Esophagus muscularis mucosa (tissue), 4 donors: ENCODE measurements at regions not wholly inside any gene's neighbourhood (a gene's known extent, or its start where the extent isn't known, plus 50 kb on each side); places are given as distances from the start of the nearest gene placed in this dataset.

Experiments
- DNase-seq: peaks from one replicate; pipeline ENCODE4 v3.0.0-alpha.2; 2017; ENCODE audit errors: extremely low spot score
- H3K27ac ChIP-seq, 4 donors: fragments of 200-600 bp; sonication (generic); replicated peaks in 1 of 4; 1 replicate in 3 of 4; 2 replicates in 1 of 4; pipeline ENCODE4 v1.5.1; 2016 to 2019; ENCODE audit warnings: mild to moderate bottlenecking in 1 of 4
- H3K27me3 ChIP-seq, 4 donors: fragments of 200-600 bp; sonication (generic); one replicate each; pipeline versions ENCODE4 v1.5.1 to v1.6.0; 2016 to 2019
- H3K36me3 ChIP-seq, 4 donors: fragments of 200-600 bp; sonication (generic); one replicate each; pipeline ENCODE4 v1.5.1; 2016 to 2019
- H3K4me1 ChIP-seq, 4 donors: fragments of 200-600 bp; sonication (generic); one replicate each; pipeline ENCODE4 v1.5.1; 2016 to 2019
- H3K4me3 ChIP-seq, 4 donors: fragments of 200-600 bp; sonication (generic); 1 replicate in 2 of 4; 2 replicates in 2 of 4; pipeline ENCODE4 v1.5.1; 2016 to 2019; ENCODE audit warnings: mild to moderate bottlenecking in 4 of 4, moderate library complexity in 1 of 4
- H3K9me3 ChIP-seq, 4 donors: fragments of 200-600 bp; sonication (generic); 1 replicate in 3 of 4; 2 replicates in 1 of 4; pipeline ENCODE4 v1.5.1; 2016 to 2019
- CTCF ChIP-seq, 3 experiments: fragments of 200-600 bp in 2 of 3; fragments of 450-650 bp in 1 of 3; sonication (generic) in 2 of 3; IDR thresholded peaks; one replicate each; pipeline ENCODE4 v1.5.1; 2017 to 2019; ENCODE audit warnings: antibody characterized with exemption in 3 of 3, mild to moderate bottlenecking in 2 of 3, moderate library complexity in 1 of 3
- EP300 ChIP-seq: sonication (generic); formaldehyde crosslinking; IDR thresholded peaks from one replicate; pipeline ENCODE4 v1.6.1; 2017; ENCODE audit warnings: antibody characterized with exemption
- POLR2A ChIP-seq: fragments of 450-650 bp; IDR thresholded peaks from one replicate; pipeline ENCODE4 v1.6.1; 2017; ENCODE audit warnings: antibody characterized with exemption, moderate library complexity, mild to moderate bottlenecking, low read depth
- POLR2AphosphoS5 ChIP-seq, 2 donors: sonication (generic); formaldehyde crosslinking; IDR thresholded peaks; one replicate each; pipeline ENCODE4 v1.6.1; 2017; ENCODE audit warnings: antibody characterized with exemption in 2 of 2
- WGBS: methylation state at CpG from one replicate; pipeline ENCODE4 v1.1.5; 2018; 5-methylcytosine and 5-hydroxymethylcytosine counted together
- intact Hi-C: fragments of 100-400 bp; cut with DNase I; formaldehyde crosslinking; loops from one replicate; pipeline ENCODE4 v1.15.1; 2023

- no peaks in the 10 kb centered on the region for H3K4me1 ChIP-seq
- intact Hi-C loops = no loop called here
- TF ChIP-seq POLR2AphosphoS5 (IDR thresholded peaks at IDR 0.05) (no peak), EP300 (no peak), POLR2A (no peak), CTCF (IDR thresholded peaks at IDR 0.05) (no peak)
Measured at GRCh38 chr18:61086657-61087056, 246.6 kb upstream of the CDH20 start.

GRCh38 chr18:61091379-61091778 lies 241.9 kb upstream of the CDH20 start:
- intact Hi-C loops = no loop called here
- H3K27me3 ChIP-seq = no peaks in the 10 kb centered on the region
- 93% methylated on average over 1 of the region's 1 CpG for WGBS

More at GRCh38 chr18:61086657-61087056, 246.6 kb upstream of the CDH20 start:
- DNase-seq = no peak
- H3K27ac ChIP-seq = no peak overlapping the region
- H3K9me3 ChIP-seq = no peaks in the 10 kb centered on the region
- H3K36me3 ChIP-seq = no peaks in the 10 kb centered on the region
- H3K27me3 ChIP-seq = no peaks in the 10 kb centered on the region
- H3K4me3 ChIP-seq = no peak overlapping the region
- WGBS = 100% methylated on average over 4 of the region's 4 CpGs

GRCh38 chr18:61093965-61094364 lies 239.3 kb upstream of the CDH20 start:
- H3K4me1 ChIP-seq = no peaks in the 10 kb centered on the region
- H3K36me3 ChIP-seq = no peaks in the 10 kb centered on the region
- no peaks in the 10 kb centered on the region for H3K9me3 ChIP-seq
- intact Hi-C loops = no loop called here
- H3K4me3 ChIP-seq = no peak overlapping the region
- no peak for DNase-seq
- no peaks in the 10 kb centered on the region for H3K27me3 ChIP-seq
- WGBS = 84% methylated on average over 2 of the region's 2 CpGs
- H3K27ac ChIP-seq = no peak overlapping the region
- TF ChIP-seq POLR2A (no peak), POLR2AphosphoS5 (IDR thresholded peaks at IDR 0.05) (no peak), EP300 (no peak), CTCF (IDR thresholded peaks at IDR 0.05) (no peak)

More at GRCh38 chr18:61091379-61091778, 241.9 kb upstream of the CDH20 start:
- H3K4me3 ChIP-seq = no peak overlapping the region
- no peaks in the 10 kb centered on the region for H3K9me3 ChIP-seq
- DNase-seq = no peak
- no peak overlapping the region for H3K27ac ChIP-seq
- H3K36me3 ChIP-seq = no peaks in the 10 kb centered on the region
- H3K4me1 ChIP-seq = no peaks in the 10 kb centered on the region
- TF ChIP-seq POLR2AphosphoS5 (IDR thresholded peaks at IDR 0.05) = no peak
- no peak for TF ChIP-seq CTCF (IDR thresholded peaks at IDR 0.05)
- TF ChIP-seq POLR2A = no peak
- no peak for TF ChIP-seq EP300

- no peak overlapping the region for H3K27ac ChIP-seq
- no peak for DNase-seq
- no peaks in the 10 kb centered on the region for H3K9me3 ChIP-seq
- intact Hi-C loops = no loop called here
- no peak overlapping the region for H3K4me3 ChIP-seq
- no peaks in the 10 kb centered on the region for H3K4me1 ChIP-seq
- 93% methylated on average over 2 of the region's 2 CpGs for WGBS
- H3K36me3 ChIP-seq = no peaks in the 10 kb centered on the region
- TF ChIP-seq EP300 (no peak), CTCF (IDR thresholded peaks at IDR 0.05) (no peak), POLR2AphosphoS5 (IDR thresholded peaks at IDR 0.05) (no peak), POLR2A (no peak)
- H3K27me3 ChIP-seq = no peaks in the 10 kb centered on the region
Measured at GRCh38 chr18:61096226-61096625, 237.0 kb upstream of the CDH20 start.

GRCh38 chr18:61107113-61107512 lies 226.1 kb upstream of the CDH20 start:
- 81% methylated on average over 1 of the region's 1 CpG for WGBS
- no peaks in the 10 kb centered on the region for H3K36me3 ChIP-seq
- H3K4me3 ChIP-seq = no peak overlapping the region
- no peak overlapping the region for H3K27ac ChIP-seq
- TF ChIP-seq CTCF (IDR thresholded peaks at IDR 0.05) (no peak), POLR2AphosphoS5 (IDR thresholded peaks at IDR 0.05) (no peak), POLR2A (no peak), EP300 (no peak)
- H3K9me3 ChIP-seq = no peaks in the 10 kb centered on the region
- H3K4me1 ChIP-seq = no peaks in the 10 kb centered on the region
- intact Hi-C loops = no loop called here
- DNase-seq = no peak
- no peaks in the 10 kb centered on the region for H3K27me3 ChIP-seq
